Right cardiac atrium (tissue), 5 donors: ENCODE measurements at regions not wholly inside any gene's neighbourhood (a gene's known extent, or its start where the extent isn't known, plus 50 kb on each side); places are given as distances from the start of the nearest gene placed in this dataset.

Experiments
- ATAC-seq, 2 donors: fragments of 200-7000 bp; cut with Tn5 transposase; one replicate each; pipeline versions ENCODE4 v1.8.0 to v1.9.1; 2020; ENCODE audit warnings: moderate library complexity in 2 of 2, mild to moderate bottlenecking in 1 of 2
- DNase-seq, 3 donors: peaks; one replicate each; pipeline ENCODE4 v3.0.0-alpha.2; 2020
- H3K27ac ChIP-seq: one replicate; pipeline ENCODE4 v1.5.1; 2013; ENCODE audit warnings: mild to moderate bottlenecking, low read length, control low read depth, moderate library complexity
- H3K27me3 ChIP-seq: one replicate; pipeline ENCODE4 v1.6.1; 2013; ENCODE audit not compliant: control insufficient read depth, insufficient read depth
- H3K4me1 ChIP-seq: one replicate; pipeline ENCODE4 v1.6.1; 2013; ENCODE audit warnings: low read length; ENCODE audit not compliant: control insufficient read depth, insufficient read depth
- H3K4me3 ChIP-seq: one replicate; pipeline ENCODE4 v1.5.1; 2013; ENCODE audit warnings: low read length, control low read depth
- H3K9me3 ChIP-seq: one replicate; pipeline ENCODE4 v1.6.1; 2013; ENCODE audit warnings: low read length; ENCODE audit not compliant: control insufficient read depth
- WGBS: extraction: QIAGEN DNeasy Blood & Tissue Kit; methylation state at CpG from one replicate; pipeline ENCODE4 v1.1.7; 2013; 5-methylcytosine and 5-hydroxymethylcytosine counted together
- intact Hi-C, 4 donors: fragments of 100-400 bp; cut with DNase I; formaldehyde crosslinking; loops; one replicate each; pipeline versions ENCODE4 v1.11.0 to v1.14.0; 2022 to 2023
- donor health status: healthy with polysubstance abuse.
- donor health status: DM: no; HTN: yes; CAD: no.
- donor health status: DM: no; HTN: no; CAD: no.
- donor health status: DM: no; HTN: yes; CAD: no; lungs with severe emphysema.
- donor health status: DM: yes; HTN: yes; CAD: no.

DNA sequence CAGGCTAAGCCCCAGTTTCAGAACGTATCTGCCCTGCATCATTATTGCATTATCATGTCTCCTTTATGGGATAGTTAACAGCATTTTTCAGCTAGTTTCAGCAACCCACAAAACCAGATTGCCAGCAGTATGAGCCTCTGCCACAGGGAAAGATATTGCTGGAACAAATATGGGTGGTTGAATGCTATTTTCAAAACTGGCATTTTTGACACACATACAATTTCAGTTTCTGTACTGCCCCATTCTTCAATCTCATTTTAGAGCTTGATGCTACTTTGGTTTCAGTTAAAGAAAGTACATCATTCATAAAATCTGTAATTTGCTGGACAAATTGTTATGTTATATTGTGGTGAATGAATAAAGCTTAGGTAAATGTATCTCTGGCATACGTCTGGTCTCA, 1037.5 kb downstream of the NAALADL2 start:
- WGBS = 81% methylated on average over 2 of the region's 2 CpGs
- H3K27me3 ChIP-seq = no peaks in the 10 kb centered on the region
- no peaks in the 10 kb centered on the region for H3K9me3 ChIP-seq
- intact Hi-C loops = no loop called here
- no peak overlapping the region for H3K4me3 ChIP-seq
- H3K4me1 ChIP-seq = no peaks in the 10 kb centered on the region
- no peak for ATAC-seq
- no peak for DNase-seq
- no peak overlapping the region for H3K27ac ChIP-seq

DNA sequence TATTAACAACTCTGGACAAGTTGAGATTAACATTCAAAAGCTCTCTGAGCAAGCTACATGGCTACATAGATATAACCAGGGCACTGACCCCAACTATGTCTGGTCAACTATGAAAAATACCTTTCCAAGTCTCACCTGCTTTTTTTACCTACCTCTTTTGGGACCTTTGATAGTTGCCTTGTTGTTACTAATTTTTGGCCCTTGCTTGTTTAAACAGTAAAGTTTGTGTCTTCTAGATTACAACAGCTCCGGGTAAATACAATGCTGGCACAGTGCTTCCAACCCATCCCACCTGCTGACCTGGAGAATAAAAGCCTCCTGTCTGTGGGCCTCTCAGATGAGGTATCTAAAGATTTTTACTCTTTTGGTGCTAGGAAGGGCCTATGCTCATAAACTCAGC, 1036.6 kb downstream of the NAALADL2 start:
- intact Hi-C loops = no loop called here
- Histone ChIP-seq H3K4me3 (no peak overlapping the region), H3K27ac (no peak overlapping the region), H3K27me3 (no peaks in the 10 kb centered on the region), H3K9me3 (no peaks in the 10 kb centered on the region), H3K4me1 (no peaks in the 10 kb centered on the region)
- WGBS = 95% methylated on average over 1 of the region's 1 CpG
- DNase-seq (no peak), ATAC-seq (no peak)

DNA sequence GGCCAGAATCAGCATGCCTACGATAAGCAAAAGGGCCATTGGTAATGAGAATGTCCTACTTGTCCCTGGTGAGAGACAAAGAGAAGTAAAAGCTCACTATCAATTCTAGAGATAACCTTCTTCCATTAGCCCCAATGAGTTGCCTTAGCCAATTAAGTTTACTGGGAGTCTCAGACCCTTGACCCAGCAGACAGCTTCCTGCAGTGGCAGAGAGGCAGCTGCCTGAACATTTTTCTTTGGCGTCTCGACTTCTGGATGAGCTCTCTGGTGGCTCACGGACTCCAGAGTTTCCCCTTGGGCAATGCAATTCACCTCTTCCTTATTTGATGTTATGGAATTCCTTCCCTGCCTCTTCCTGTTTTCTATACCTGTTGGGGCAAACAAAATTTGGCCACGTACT, 1034.4 kb downstream of the NAALADL2 start:
- no peaks in the 10 kb centered on the region for H3K9me3 ChIP-seq
- H3K27me3 ChIP-seq = no peaks in the 10 kb centered on the region
- no peak for DNase-seq
- 58% methylated on average over 5 of the region's 5 CpGs for WGBS
- intact Hi-C loops = no loop called here
- no peak for ATAC-seq
- no peaks in the 10 kb centered on the region for H3K4me1 ChIP-seq
- no peak overlapping the region for H3K4me3 ChIP-seq
- no peak overlapping the region for H3K27ac ChIP-seq

DNA sequence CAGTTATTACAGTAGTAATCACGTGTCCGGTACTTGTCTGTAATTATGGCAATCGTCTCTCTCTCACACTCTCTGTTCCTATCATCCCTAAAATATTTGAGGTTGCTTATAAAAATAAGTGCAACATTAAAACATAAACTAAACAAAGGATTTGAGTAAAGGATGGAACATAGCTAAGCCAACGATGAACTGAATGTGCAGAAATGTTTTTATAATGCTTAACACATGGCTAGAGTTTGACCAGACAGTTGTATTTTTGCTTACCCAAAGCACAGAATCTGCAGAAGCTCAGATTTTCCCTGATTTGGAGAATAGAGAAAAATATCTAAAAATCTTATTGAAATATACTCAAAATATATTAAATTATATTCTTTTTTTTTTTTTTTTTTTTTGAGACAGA, 1030.9 kb downstream of the NAALADL2 start:
- intact Hi-C loops = no loop called here
- H3K27ac ChIP-seq = no peak overlapping the region
- peaks cover 2% of the 10 kb centered on the region for H3K27me3 ChIP-seq
- DNase-seq (no peak), ATAC-seq (no peak)
- WGBS = 81% methylated on average over 4 of the region's 4 CpGs
- no peak overlapping the region for H3K4me3 ChIP-seq
- H3K4me1 ChIP-seq = no peaks in the 10 kb centered on the region
- no peaks in the 10 kb centered on the region for H3K9me3 ChIP-seq

GRCh38 chr3:175885231-175885766, 1026.2 kb downstream of the NAALADL2 start:
- no peaks in the 10 kb centered on the region for H3K4me1 ChIP-seq
- H3K27ac ChIP-seq = no peak overlapping the region
- H3K27me3 ChIP-seq = peaks cover 2% of the 10 kb centered on the region
- no peaks in the 10 kb centered on the region for H3K9me3 ChIP-seq
- ATAC-seq (no peak), DNase-seq (peak in 2 of 3 donors; percentile 10 to 22)
- intact Hi-C loops = no loop called here
- WGBS = 79% methylated on average over 10 of the region's 10 CpGs
- no peak overlapping the region for H3K4me3 ChIP-seq

DNA sequence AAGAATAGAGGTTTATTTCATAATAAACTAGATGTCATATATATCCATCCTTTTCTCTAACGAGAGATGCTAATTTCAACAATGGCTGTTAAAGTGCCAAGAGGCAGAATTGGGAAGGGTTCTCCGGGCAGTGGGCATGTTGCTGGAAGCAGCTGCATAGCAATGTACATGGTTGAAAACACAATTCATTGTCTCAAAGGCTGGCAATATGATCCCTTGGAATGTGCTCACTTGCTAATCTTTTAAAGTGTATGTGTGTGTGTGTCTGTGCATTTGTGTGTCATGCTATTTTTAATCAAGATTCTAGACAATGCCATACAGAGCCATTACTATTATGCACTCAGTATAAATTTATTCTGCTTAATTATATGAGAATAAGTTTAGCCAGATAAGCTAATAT, 1020.3 kb downstream of the NAALADL2 start:
- Histone ChIP-seq H3K4me3 (no peak overlapping the region), H3K9me3 (no peaks in the 10 kb centered on the region), H3K27me3 (no peaks in the 10 kb centered on the region), H3K27ac (no peak overlapping the region), H3K4me1 (no peaks in the 10 kb centered on the region)
- DNase-seq = no peak
- intact Hi-C loops = no loop called here
- 81% methylated on average over 2 of the region's 2 CpGs for WGBS
- ATAC-seq = no peak

GRCh38 chr3:175869404-175869803, 1010.3 kb downstream of the NAALADL2 start:
- no peaks in the 10 kb centered on the region for H3K27me3 ChIP-seq
- WGBS = 55% methylated on average over 1 of the region's 1 CpG
- H3K27ac ChIP-seq = no peak overlapping the region
- H3K4me3 ChIP-seq = no peak overlapping the region
- no peaks in the 10 kb centered on the region for H3K4me1 ChIP-seq
- DNase-seq = no peak
- intact Hi-C loops = no loop called here
- no peaks in the 10 kb centered on the region for H3K9me3 ChIP-seq
- no peak for ATAC-seq

DNA sequence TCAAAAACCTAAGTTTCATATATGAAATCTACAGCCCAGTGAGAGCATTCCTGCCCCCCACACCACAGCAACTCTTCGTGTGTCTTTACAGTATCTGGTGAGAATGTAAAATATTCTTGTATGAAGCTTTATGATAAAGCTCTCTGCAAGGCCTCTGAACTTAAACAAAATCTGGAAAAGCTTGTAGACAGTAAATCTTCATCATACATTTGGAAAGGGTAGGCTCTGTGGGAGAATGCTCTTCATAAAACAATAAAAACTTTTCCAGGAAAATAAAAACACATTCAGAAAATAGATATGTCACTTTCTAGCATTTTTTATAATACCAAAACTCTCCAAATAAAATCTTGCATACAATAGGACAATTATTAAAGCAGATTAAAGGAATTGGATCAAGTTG, 1009.5 kb downstream of the NAALADL2 start:
- Histone ChIP-seq H3K4me3 (no peak overlapping the region), H3K27me3 (no peaks in the 10 kb centered on the region), H3K27ac (no peak overlapping the region), H3K9me3 (no peaks in the 10 kb centered on the region), H3K4me1 (no peaks in the 10 kb centered on the region)
- ATAC-seq = no peak
- intact Hi-C loops = no loop called here
- 43% methylated on average over 1 of the region's 1 CpG for WGBS
- DNase-seq = no peak

GRCh38 chr3:175865724-175866123, 1006.6 kb downstream of the NAALADL2 start:
- no peak overlapping the region for H3K27ac ChIP-seq
- H3K4me3 ChIP-seq = no peak overlapping the region
- DNase-seq = no peak
- no peaks in the 10 kb centered on the region for H3K4me1 ChIP-seq
- intact Hi-C loops = no loop called here
- no peaks in the 10 kb centered on the region for H3K27me3 ChIP-seq
- no peaks in the 10 kb centered on the region for H3K9me3 ChIP-seq
- WGBS = 83% methylated on average over 1 of the region's 1 CpG
- no peak for ATAC-seq

GRCh38 chr3:175861916-175862315, 1002.8 kb downstream of the NAALADL2 start:
- Histone ChIP-seq H3K4me1 (no peaks in the 10 kb centered on the region), H3K27me3 (no peaks in the 10 kb centered on the region), H3K4me3 (no peak overlapping the region), H3K27ac (no peak overlapping the region), H3K9me3 (no peaks in the 10 kb centered on the region)
- ATAC-seq (no peak), DNase-seq (no peak)
- WGBS = 62% methylated on average over 4 of the region's 4 CpGs
- intact Hi-C loops = no loop called here
